HG02678 (cell line): ENCODE measurements at regions not wholly inside any gene's neighbourhood (a gene's known extent, or its start where the extent isn't known, plus 50 kb on each side); places are given as distances from the start of the nearest gene placed in this dataset.

Experiments
- ATAC-seq: cut with Tn5 transposase; IDR thresholded peaks from one replicate; pipeline ENCODE4 v1.9.1; 2021; ENCODE audit warnings: mild to moderate bottlenecking, moderate library complexity; ENCODE audit not compliant: unreplicated experiment

DNA sequence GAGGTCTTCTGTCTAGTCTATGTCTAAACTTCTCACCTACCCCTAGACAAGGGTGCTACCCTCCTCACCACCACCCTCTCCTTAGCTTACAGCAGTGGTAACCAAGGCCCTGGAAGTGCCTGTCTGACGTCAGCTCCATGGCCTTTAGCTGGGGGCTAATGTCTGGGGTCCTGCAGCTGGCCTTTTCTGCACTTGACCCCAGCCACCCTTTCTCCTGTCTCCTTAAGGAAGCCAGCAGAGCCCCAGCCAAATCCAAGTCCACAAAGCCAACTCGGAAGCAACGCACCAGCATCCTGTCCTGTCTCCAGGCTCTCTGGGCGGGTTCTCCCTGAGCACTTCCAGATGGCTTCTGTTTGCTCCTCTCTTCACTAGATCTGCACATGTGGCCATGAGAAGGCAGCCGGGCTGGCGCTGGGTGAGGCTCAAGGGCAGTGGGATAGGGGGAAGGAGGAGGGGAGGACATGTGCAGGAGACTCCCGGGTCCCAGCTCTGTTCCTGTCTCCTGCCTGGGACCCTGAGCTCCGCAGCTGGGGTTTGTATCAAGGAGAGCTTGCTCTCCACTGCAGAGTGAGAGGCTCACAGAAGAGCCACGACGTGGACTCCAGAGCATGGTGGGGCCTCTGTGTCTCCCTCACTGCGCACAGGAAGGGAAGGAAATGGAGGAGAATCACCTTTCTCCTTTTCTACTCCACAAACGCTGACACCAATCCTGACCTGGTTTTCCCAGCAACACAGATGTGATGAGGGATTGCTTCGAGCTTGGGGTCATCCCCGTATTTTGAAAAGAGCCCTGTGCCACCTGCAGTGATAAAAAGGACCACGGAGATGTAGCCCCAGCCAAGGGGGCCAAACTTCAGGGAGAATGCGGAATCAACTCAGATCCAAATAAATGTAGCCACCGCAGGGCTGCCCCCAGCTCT is 204.2 kb downstream of the USP12 start:
- no peak for ATAC-seq

DNA sequence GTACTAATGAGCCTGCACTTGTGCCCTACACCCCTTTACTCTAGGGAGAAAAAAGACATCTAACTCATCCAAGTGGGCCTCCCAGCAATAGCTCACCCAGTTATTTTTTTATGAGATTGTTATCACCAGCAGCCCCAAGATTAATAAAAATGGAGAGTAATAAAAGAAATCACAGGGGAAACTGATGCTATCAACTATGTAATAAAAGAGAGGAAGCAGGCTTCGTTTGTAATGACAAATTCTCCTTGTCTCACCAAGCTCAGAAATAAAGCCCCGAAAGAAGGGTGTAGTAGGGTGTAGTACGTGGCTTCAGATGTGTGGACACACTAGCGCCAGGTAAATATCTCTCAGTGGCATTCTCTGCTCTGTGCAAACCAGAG is 204.9 kb downstream of the USP12 start:
- ATAC-seq, result no peak

DNA sequence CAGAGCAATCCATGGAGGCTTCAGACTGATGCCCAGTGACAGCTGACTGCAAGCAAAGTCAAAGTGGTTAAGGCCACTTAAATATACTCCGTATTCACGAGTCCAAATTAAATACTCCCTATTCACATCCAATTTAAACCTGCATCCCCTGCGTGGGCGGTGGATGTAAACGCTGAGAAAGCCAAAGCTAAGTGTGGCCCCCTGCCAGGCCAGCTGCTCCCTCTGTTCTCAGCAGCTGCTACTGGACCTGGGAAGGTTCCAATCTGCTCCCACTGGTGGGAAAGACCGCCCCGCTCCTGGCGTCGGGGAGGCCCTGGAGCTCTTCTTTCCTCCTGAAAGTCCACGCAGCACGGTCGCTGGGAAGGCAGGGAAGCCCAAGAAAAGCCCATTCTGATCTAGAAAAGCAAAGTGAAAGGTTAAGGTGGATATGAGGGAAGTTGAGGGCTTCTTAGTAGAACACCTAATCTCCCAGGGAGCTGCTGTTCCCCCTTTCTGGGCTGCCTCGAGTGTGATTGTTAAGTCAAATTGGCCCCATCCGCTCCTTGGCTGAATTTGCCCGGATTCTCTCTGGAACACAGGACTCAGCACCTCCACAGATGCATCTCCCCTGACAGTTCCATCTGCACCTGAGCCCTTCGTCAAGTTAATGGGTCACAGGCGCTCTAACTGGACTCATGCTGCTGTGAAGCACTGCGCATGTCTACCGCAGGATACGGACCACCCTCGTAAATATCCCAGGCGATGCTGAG is 205.5 kb downstream of the USP12 start:
- ATAC-seq, result no peak

DNA sequence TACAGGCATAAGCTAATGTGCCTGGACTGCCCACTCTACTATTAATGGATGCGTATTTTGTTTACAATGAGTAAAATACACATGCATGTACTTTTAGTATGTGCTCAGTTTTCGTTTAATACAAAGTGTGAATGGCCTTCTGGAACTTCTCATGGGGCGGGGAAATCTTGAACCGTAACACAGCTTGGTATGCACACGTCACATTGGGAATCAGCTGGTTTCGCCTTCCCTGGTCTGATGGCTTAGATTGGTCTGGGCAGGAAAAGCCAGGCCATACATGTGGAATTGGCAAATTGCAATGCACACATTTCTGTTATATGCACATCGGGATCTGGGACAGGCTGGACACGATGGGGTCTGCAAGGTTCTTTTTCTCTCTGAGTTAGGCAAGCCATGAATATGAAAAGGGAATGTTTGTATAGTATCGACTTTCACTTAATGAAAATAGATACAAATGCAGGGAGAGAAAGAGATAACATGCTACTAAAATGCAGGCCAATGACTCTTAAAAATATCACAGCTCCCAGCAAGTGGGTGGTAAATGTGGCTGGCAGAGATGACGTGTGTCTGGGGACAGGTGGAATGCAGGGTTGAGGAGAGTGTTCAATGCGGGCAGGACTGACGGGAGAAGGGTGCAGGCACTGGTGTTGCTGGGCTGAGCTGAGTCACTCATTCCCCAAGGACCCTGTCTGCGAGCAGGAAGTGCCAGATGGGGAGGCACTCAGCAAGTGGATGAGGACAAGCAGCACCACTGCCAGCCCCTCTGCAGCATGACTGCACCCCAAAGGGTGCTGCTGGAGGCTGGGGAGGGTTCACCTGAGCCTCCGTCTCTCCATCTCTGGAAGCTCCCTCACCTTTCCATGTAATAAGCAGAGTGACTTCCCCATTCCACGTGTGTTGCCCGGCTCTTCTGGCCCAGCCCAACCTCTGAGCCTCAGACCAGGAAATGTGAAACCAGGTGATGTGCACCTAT is 204.0 kb upstream of the GPR12 start:
- no peak for ATAC-seq

DNA sequence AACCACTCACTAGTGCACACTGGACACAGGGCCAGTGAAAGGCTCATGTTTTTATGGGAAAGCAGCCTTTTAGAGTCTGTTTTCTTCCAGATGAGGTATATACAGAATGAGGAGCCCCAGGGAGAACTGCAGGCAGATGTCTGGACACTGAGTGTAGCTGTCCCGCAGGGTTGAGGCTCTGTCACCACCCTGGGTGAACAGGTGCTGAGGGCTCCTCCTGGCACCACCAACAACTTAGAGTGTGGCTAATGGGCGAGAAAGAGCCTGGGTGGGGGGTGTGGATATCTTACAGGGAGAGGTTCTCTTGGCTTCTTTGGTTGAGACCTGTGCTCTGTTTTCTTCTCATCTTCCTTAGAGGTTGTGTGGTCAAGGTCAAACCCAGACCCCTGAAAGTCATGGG is 202.1 kb upstream of the GPR12 start:
- no peak for ATAC-seq

DNA sequence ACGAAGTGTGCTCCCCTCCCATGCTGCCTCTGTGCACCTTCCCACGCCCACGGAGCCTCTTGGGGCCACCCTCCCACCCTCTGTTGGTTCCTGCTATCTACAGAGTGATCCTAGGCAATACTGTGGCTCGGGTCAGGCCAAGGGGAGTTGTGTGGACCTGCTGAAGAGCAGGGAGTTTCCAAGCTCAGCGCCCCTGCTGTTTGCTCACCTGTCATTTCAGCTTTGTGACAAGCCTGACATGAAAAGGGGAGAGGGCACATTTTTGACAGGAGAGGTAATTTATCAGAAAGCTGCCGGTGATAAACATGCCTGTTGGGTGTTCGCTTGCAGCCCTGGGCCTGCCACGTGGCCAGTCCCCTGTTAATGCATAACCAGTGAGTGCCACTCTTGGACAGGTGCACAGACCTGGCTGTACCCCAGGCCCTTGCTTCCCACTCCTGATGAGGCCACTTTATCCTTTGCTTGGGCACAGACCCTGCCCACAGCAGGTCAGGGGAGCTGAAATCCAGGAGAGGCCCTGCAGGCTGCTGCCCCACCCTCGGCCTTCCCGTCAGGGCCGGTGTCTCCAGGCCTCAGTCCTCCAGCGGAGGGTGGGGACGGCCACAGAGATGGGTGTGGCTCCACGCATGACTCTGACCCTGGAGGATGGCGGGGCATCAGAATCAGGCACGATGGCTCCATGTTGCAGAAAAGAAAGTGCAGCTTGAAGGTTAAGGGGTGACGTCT is 201.5 kb upstream of the GPR12 start:
- ATAC-seq, result no peak

DNA sequence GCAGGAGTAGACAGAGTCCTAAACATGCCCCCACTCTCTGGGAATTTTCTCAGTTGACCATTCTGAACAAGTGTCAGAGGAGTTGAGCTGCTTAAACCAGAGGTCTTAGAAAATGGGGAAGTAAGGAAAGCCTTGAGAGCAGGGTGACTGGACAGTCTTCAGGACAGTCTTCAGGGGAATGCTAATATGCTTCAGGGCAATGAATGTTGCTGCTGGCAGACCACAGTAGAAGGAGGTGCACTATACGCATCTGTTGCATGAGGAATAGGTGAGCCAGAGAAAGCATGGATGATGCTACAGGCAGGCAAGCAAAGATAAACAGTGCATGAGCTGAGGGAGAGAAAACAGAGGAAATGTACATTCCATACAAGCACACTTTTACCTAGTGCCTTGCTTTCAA is 196.6 kb upstream of the GPR12 start:
- ATAC-seq, result no peak

DNA sequence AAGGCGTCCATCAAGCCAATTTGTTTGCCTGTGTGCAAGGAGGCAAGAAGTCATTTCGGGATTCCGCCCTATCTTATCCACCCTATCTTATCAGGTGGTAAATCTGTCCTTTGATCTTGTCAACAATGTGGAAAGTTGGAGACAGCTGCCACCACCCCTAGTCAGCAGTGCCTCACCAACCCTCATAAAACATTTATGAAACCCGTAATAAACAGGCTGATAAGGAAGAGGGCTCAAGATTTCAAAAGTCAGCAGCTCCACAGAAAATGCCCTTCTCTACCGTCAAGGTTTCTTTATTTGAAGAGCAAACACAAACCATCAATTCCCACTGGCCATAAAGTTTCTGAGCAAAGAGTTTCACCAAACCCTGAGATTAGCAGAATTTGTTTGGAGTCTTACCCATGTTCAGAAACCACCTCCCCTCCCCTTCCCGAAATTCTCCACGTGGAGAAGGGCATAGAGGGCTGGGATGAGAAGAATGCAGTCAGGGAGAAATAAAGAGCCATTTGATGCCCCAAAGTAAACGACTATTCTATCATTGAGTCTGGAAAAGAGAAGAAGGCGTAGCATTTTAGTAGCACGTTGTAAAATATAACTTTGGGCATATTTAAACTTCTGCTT is 196.0 kb upstream of the GPR12 start:
- ATAC-seq, result no peak

DNA sequence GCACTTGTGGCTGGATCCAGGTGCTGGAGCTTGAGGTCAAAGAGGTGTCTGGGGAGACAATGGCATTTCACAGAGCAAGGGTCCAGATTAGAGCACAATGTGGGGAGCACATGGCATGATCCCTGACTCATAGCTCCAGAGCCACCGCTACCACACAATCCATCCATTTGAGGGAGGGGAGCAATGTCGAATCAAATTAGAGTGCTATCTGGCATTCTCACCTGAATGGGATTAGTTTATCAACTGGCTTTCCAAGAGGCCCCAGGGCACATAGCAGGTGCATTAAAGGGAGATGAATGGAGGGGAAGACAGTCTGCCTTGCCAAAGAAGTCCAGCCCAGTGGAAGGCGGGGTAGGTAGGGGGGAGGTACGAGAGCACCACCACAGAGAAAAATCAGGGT is 194.4 kb upstream of the GPR12 start:
- ATAC-seq, result no peak

DNA sequence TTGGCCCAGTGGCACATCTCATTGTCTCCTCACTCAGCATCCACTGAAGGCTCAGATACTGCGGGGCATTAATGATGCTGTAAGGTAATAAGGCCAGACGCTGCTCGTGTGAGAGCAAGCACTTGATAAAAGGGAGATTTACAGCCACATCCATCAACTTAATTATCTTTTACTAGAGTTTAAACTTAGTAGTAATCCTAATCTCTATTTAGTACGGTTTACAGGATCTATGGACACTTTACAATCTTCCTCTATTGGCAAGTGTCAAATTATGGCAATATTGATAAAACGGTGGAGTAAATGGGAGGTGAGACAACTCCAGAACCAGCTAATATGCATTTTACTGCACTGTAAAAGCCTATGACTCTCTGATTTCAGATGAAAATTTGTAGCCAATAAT is 192.7 kb upstream of the GPR12 start:
- ATAC-seq, result no peak

DNA sequence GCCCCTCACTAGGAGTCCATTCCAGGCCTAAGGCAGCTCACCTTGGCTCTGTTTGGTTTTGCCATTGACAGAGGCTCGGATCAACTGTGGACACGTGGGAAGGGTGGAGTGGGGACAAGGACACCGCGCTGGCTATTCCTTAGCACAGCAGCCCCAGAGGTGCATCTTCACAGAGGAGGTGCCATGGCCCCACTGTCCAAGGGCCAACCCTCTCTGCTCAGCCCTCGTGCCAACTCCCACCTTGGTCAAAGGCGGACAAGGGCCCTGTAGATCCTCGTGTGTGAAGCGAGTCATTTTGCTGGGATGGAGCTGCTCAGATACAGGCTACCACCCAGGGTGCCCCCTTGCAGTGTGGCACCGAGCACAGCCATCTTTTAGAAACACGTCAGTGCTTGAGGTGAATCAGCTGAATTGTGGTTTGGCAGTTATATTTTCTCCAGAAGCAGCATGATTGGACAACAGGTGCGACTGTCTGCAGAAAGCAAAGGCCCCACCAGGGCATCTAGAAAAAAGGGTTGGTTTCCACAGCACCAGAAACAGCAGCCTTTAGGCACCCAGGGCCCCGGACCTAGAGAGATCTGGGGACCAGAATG is 192.1 kb upstream of the GPR12 start:
- ATAC-seq, result no peak

DNA sequence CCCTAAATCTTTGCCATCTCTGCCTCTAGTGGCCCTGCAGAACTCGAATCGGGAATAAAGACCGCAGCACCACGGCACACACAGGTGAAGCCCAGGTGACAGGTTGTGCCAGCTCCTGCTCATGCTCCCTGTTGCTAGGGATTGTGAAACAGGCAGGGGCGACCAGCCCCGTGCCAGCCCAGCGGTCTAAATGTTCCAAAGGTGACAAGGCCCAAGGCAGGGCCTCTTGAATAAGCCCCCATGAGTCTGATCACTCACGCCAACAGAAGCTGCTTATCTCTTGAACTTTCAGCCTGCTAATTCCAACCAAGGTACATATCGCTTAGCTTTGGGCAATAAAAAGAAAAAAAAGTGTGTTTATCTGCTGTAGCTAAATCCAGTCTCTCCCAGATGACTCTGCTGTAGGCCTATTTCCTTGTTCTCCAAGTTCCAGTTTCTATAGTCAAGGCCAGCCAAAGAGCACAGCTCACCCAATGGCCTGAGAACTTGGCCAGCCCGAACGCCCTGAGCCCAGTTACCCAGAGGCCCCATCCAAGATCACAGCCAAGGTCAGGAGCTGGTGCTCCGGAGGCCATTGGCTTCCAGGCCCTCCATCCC is 191.1 kb upstream of the GPR12 start:
- ATAC-seq, result no peak

DNA sequence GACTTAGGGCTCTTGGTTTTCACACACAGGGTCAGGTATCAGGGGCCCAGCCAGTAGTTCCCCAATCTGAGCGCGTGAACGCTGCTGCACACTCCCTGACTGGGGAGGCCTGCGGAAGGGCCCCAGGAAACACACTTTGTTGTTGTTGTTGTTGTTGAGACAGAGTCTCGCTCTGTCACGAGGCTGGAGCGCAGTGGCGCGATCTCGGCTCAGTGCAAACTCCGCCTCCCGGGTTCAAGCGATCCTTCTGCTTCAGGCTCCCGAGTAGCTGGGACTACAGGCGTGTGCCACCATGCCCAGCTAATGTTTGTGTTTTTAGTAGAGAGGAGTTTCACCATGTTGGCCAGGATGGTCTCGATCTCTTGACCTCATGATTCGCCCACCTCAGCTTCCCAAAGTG is 190.4 kb upstream of the GPR12 start:
- ATAC-seq, result no peak

DNA sequence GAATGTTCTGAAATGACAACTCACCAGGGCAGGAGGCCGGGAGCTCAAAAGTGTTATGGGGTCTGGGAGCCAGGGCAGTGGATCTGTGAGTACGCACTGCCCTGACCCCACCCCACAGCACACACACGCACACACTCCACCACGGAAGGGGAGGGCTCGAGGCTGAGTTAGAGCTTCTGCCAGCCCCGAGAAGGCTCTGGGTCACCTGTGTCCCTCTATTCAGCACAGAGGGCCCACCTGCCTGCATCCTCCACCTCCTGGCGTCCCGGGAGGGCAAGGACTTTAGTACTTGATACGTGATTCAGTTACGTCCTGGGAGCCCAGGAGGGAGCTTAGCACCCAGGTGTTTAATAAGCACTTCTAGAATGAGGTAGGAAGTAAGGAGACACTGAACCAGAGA is 190.0 kb upstream of the GPR12 start:
- no peak for ATAC-seq

DNA sequence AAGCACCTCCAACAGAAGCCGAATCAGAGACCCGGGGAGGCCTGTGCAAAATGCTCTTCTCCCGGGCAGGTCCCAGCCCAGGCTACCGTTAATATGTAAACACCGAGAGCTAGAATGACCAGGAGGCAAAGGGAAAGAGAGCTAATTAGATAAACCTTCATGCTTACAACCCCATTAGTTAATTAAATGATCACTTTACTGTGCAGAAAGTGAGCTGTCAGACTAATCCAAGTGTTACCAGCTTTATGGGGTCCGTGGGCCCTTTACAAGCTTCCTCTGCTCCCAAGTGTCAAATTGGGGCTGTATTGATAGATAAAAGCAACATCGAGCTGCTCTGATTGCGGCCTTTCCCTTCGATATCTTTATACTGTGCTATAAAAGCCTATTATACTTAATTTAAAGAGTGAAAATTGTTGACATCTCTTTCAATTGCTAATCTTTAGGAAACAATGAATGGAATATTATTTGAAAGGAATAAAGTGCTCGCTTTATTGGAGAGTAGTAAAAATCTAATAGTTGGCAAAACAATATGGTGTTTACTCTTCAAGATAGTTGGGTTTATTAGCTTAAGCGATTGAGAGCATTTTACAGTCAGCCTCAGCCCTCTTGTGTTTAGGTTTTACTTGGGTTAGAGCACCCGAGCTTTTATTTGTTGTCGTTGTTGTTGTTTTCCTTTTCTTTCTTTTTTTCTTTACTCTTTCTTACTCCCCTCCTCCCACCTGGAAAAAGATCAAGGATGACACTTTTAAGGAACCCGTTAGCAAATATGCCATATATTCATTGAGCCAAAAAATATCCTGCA is 189.3 kb upstream of the GPR12 start:
- no peak for ATAC-seq

DNA sequence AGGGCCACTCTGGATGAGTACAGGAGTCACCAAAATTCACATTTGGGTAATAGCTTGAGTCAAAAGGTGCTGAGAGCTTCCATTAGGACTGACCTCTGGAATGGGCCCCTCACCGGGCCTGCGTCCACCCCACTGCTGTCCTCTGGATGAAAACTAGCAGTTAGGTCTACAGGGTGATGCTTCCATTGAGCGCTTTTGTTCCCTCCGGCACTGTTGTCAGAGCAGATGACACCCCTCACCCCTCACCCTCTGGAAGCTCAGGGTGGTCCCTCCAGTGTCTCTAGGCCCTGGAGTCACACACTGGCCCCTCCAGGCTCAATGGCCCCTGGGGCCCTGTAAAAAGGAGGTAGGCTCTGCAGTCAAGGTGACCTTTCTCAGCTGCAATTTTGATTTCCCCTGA is 187.8 kb upstream of the GPR12 start:
- ATAC-seq, result no peak

DNA sequence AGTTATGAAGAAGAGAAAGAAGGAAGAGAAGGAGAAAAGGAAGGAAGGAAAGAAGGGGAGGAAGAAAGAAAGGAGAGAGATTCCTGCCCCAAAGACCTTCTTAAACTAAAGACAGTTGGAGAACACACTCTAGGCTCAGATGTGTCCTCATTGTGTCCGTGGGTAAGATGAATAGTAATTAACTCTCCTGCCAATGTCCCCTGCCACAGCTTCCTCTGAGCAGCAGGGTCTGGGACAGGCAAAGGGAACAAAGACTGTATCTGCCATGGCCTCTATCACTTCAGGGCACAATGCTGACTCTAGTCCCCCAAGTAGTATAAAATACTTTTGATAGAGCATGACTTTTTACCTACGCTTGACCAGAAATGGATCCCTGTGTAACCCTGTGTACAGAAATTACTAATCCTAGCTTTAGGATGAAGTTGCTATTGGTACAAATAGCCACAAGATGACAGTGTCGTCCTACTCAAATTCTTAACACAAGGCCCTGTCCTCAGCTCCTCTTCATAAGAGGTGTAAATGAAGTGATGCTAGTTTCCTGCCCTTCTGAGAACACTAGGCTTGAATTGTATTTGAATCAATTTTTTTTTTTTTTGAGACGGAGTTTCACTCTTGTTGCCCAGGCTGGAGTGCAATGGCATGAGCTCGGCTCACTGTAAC is 186.2 kb upstream of the GPR12 start:
- ATAC-seq, result no peak

DNA sequence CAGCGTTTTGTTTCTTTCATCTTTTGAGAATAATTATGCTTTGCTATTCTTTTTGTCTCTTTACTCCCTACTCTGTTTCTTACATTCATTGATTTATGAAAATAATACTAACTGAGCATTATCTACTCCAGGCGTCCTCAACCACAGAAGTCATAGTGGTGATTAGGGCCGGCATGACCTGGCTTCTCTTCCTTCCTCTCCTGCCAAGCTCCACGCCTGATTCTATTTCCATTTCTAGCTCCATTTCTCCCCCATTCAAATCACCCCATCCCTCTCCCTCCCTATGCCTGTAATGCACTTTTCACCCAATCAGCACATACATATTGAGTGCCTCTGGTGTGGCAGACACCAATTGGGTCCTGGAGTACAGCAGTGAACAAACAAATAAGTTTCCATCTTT is 183.2 kb upstream of the GPR12 start:
- no peak for ATAC-seq
